ENCODE measurements at regions not wholly inside any gene's neighbourhood (a gene's known extent, or its start where the extent isn't known, plus 50 kb on each side); places are given as distances from the start of the nearest gene placed in this dataset.

DNA sequence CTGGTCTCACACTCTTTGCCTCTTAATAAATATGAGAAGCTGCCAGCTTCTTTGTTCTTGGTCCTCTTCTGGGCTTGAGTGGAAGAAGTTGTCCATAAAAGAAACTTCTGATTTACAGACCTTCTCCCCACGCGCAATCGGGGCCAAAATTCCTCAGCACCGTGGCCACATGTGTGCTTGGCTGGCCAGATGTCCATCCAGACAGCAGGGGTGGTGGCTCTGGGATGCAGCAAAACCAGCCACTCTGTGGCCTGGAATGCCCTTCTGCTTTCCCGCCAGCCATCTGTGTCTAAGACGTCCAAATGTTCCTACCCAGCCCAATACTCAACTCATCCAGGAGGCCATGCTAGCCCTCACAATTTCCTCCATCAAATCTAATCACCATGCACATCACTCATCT lies 250.8 kb downstream of the EN1 start:
- no peaks in the 10 kb centered on the region; the same call in 1 of the 2 replicates for H3K4me1 Mint-ChIP-seq
- DNase-seq (ENCODE audit: low spot score) (no peak), ATAC-seq (no peak)
- CTCF ChIA-PET = no interaction called here
- H3K27me3 Mint-ChIP-seq (ENCODE audit: low read depth) = peaks cover 3% of the 10 kb centered on the region; the same call in 1 of the 2 replicates
- H3K36me3 Mint-ChIP-seq = peaks cover 39% of the 10 kb centered on the region
- peaks cover 50% of the 10 kb centered on the region for H3K9me3 Mint-ChIP-seq
- POLR2A ChIA-PET = no interaction called here
- TF ChIP-seq ZNF671 (CRISPR knock-in tag; IDR thresholded peaks at IDR 0.05) = no peak
- no peak for TF ChIP-seq OVOL2 (CRISPR knock-in tag; IDR thresholded peaks at IDR 0.05; ENCODE audit: borderline replicate concordance)
- TF ChIP-seq, protein P1, sequence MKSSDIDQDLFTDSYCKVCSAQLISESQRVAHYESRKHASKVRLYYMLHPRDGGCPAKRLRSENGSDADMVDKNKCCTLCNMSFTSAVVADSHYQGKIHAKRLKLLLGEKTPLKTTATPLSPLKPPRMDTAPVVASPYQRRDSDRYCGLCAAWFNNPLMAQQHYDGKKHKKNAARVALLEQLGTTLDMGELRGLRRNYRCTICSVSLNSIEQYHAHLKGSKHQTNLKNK (CRISPR knock-in tag; IDR thresholded peaks at IDR 0.05) = no peak
- TF ChIP-seq NFE2L1 (CRISPR knock-in tag; IDR thresholded peaks at IDR 0.05) = no peak
- no peak for TF ChIP-seq ZNF416 (CRISPR knock-in tag; IDR thresholded peaks at IDR 0.05)
- TF ChIP-seq, protein P2, sequence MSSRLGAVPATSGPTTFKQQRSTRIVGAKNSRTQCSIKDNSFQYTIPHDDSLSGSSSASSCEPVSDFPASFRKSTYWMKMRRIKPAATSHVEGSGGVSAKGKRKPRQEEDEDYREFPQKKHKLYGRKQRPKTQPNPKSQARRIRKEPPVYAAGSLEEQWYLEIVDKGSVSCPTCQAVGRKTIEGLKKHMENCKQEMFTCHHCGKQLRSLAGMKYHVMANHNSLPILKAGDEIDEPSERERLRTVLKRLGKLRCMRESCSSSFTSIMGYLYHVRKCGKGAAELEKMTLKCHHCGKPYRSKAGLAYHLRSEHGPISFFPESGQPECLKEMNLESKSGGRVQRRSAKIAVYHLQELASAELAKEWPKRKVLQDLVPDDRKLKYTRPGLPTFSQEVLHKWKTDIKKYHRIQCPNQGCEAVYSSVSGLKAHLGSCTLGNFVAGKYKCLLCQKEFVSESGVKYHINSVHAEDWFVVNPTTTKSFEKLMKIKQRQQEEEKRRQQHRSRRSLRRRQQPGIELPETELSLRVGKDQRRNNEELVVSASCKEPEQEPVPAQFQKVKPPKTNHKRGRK (CRISPR knock-in tag; IDR thresholded peaks at IDR 0.05; ENCODE audit: borderline replicate concordance) = no peak
- TF ChIP-seq ZNF317 (CRISPR knock-in tag; IDR thresholded peaks at IDR 0.05; ENCODE audit: borderline replicate concordance, low read depth) = no peak
- TF ChIP-seq TEAD1 (CRISPR knock-in tag; IDR thresholded peaks at IDR 0.05) = no peak
- TF ChIP-seq, protein P3, sequence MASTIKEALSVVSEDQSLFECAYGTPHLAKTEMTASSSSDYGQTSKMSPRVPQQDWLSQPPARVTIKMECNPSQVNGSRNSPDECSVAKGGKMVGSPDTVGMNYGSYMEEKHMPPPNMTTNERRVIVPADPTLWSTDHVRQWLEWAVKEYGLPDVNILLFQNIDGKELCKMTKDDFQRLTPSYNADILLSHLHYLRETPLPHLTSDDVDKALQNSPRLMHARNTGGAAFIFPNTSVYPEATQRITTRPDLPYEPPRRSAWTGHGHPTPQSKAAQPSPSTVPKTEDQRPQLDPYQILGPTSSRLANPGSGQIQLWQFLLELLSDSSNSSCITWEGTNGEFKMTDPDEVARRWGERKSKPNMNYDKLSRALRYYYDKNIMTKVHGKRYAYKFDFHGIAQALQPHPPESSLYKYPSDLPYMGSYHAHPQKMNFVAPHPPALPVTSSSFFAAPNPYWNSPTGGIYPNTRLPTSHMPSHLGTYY (CRISPR knock-in tag; IDR thresholded peaks at IDR 0.05) = no peak
- TF ChIP-seq GTF2I (CRISPR knock-in tag; conservative IDR thresholded peaks at IDR 0.05) = no peak
- TF ChIP-seq, protein P4, sequence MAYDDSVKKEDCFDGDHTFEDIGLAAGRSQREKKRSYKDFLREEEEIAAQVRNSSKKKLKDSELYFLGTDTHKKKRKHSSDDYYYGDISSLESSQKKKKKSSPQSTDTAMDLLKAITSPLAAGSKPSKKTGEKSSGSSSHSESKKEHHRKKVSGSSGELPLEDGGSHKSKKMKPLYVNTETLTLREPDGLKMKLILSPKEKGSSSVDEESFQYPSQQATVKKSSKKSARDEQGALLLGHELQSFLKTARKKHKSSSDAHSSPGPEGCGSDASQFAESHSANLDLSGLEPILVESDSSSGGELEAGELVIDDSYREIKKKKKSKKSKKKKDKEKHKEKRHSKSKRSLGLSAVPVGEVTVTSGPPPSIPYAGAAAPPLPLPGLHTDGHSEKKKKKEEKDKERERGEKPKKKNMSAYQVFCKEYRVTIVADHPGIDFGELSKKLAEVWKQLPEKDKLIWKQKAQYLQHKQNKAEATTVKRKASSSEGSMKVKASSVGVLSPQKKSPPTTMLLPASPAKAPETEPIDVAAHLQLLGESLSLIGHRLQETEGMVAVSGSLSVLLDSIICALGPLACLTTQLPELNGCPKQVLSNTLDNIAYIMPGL (CRISPR knock-in tag; IDR thresholded peaks at IDR 0.05) = no peak
- TF ChIP-seq, protein P5, sequence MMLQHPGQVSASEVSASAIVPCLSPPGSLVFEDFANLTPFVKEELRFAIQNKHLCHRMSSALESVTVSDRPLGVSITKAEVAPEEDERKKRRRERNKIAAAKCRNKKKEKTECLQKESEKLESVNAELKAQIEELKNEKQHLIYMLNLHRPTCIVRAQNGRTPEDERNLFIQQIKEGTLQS (CRISPR knock-in tag; conservative IDR thresholded peaks at IDR 0.05) = no peak
- no peak overlapping the region for H3K27ac Mint-ChIP-seq
- H3K4me3 Mint-ChIP-seq = no peak overlapping the region

DNA sequence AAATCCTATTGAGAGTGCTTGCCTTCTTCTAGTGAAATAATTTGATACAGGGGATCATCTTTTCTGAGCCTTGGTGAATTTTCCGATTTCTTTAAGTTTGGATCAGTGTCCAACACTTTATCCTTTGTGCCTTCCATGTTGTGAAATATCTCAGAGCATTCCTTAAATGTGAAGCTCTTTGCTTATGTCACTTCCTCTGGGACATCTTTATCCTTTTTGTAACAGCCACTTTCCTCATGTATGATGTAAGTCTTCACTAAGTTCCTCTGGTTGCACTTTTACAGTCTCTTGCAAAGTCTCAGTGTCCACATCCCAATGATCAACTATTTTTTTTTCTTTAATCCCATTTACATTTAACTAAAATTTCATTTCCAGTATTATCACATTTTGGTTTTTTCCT lies 254.2 kb downstream of the EN1 start:
- CTCF ChIA-PET = no interaction called here
- TF ChIP-seq, protein P6, sequence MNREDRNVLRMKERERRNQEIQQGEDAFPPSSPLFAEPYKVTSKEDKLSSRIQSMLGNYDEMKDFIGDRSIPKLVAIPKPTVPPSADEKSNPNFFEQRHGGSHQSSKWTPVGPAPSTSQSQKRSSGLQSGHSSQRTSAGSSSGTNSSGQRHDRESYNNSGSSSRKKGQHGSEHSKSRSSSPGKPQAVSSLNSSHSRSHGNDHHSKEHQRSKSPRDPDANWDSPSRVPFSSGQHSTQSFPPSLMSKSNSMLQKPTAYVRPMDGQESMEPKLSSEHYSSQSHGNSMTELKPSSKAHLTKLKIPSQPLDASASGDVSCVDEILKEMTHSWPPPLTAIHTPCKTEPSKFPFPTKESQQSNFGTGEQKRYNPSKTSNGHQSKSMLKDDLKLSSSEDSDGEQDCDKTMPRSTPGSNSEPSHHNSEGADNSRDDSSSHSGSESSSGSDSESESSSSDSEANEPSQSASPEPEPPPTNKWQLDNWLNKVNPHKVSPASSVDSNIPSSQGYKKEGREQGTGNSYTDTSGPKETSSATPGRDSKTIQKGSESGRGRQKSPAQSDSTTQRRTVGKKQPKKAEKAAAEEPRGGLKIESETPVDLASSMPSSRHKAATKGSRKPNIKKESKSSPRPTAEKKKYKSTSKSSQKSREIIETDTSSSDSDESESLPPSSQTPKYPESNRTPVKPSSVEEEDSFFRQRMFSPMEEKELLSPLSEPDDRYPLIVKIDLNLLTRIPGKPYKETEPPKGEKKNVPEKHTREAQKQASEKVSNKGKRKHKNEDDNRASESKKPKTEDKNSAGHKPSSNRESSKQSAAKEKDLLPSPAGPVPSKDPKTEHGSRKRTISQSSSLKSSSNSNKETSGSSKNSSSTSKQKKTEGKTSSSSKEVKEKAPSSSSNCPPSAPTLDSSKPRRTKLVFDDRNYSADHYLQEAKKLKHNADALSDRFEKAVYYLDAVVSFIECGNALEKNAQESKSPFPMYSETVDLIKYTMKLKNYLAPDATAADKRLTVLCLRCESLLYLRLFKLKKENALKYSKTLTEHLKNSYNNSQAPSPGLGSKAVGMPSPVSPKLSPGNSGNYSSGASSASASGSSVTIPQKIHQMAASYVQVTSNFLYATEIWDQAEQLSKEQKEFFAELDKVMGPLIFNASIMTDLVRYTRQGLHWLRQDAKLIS (CRISPR knock-in tag; IDR thresholded peaks at IDR 0.05; ENCODE audit: borderline replicate concordance) = no peak
- no peak for TF ChIP-seq ZNF263 (CRISPR knock-in tag; IDR thresholded peaks at IDR 0.05; ENCODE audit: low read depth)
- TF ChIP-seq, protein P7, sequence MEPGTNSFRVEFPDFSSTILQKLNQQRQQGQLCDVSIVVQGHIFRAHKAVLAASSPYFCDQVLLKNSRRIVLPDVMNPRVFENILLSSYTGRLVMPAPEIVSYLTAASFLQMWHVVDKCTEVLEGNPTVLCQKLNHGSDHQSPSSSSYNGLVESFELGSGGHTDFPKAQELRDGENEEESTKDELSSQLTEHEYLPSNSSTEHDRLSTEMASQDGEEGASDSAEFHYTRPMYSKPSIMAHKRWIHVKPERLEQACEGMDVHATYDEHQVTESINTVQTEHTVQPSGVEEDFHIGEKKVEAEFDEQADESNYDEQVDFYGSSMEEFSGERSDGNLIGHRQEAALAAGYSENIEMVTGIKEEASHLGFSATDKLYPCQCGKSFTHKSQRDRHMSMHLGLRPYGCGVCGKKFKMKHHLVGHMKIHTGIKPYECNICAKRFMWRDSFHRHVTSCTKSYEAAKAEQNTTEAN (CRISPR knock-in tag; IDR thresholded peaks at IDR 0.05) = no peak
- TF ChIP-seq, protein P8, sequence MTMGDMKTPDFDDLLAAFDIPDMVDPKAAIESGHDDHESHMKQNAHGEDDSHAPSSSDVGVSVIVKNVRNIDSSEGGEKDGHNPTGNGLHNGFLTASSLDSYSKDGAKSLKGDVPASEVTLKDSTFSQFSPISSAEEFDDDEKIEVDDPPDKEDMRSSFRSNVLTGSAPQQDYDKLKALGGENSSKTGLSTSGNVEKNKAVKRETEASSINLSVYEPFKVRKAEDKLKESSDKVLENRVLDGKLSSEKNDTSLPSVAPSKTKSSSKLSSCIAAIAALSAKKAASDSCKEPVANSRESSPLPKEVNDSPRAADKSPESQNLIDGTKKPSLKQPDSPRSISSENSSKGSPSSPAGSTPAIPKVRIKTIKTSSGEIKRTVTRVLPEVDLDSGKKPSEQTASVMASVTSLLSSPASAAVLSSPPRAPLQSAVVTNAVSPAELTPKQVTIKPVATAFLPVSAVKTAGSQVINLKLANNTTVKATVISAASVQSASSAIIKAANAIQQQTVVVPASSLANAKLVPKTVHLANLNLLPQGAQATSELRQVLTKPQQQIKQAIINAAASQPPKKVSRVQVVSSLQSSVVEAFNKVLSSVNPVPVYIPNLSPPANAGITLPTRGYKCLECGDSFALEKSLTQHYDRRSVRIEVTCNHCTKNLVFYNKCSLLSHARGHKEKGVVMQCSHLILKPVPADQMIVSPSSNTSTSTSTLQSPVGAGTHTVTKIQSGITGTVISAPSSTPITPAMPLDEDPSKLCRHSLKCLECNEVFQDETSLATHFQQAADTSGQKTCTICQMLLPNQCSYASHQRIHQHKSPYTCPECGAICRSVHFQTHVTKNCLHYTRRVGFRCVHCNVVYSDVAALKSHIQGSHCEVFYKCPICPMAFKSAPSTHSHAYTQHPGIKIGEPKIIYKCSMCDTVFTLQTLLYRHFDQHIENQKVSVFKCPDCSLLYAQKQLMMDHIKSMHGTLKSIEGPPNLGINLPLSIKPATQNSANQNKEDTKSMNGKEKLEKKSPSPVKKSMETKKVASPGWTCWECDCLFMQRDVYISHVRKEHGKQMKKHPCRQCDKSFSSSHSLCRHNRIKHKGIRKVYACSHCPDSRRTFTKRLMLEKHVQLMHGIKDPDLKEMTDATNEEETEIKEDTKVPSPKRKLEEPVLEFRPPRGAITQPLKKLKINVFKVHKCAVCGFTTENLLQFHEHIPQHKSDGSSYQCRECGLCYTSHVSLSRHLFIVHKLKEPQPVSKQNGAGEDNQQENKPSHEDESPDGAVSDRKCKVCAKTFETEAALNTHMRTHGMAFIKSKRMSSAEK (CRISPR knock-in tag; IDR thresholded peaks at IDR 0.05; ENCODE audit: borderline replicate concordance) = no peak
- TF ChIP-seq CREM (CRISPR knock-in tag; IDR thresholded peaks at IDR 0.05) = no peak
- TF ChIP-seq, protein P9, sequence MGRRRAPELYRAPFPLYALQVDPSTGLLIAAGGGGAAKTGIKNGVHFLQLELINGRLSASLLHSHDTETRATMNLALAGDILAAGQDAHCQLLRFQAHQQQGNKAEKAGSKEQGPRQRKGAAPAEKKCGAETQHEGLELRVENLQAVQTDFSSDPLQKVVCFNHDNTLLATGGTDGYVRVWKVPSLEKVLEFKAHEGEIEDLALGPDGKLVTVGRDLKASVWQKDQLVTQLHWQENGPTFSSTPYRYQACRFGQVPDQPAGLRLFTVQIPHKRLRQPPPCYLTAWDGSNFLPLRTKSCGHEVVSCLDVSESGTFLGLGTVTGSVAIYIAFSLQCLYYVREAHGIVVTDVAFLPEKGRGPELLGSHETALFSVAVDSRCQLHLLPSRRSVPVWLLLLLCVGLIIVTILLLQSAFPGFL (CRISPR knock-in tag; IDR thresholded peaks at IDR 0.05; ENCODE audit: borderline replicate concordance) = no peak
- no peak for TF ChIP-seq NR3C1 (CRISPR knock-in tag; conservative IDR thresholded peaks at IDR 0.05; ENCODE audit: low read depth)

More for the DNA sequence above, 254.2 kb downstream of the EN1 start:
- H3K27me3 Mint-ChIP-seq (ENCODE audit: low read depth) = no peaks in the 10 kb centered on the region; the same call in 1 of the 2 replicates
- POLR2A ChIA-PET = no interaction called here
- peaks cover 23% of the 10 kb centered on the region for H3K9me3 Mint-ChIP-seq
- ATAC-seq (no peak), DNase-seq (ENCODE audit: low spot score) (no peak)
- peaks cover 8% of the 10 kb centered on the region for H3K36me3 Mint-ChIP-seq
- peaks cover 14% of the 10 kb centered on the region for H3K4me1 Mint-ChIP-seq
- H3K27ac Mint-ChIP-seq = no peak overlapping the region
- H3K4me3 Mint-ChIP-seq = no peak overlapping the region

All from WTC11 (cell line).